GM18511 (cell line): ENCODE measurements at regions not wholly inside any gene's neighbourhood (a gene's known extent, or its start where the extent isn't known, plus 50 kb on each side); places are given as distances from the start of the nearest gene placed in this dataset.
"Not testable (repeated sequence)": the region's sequence is repeated elsewhere in the genome, so short reads cannot be mapped to it uniquely, and the experiment has no call there.

Experiments used
- ATAC-seq: cut with Tn5 transposase; IDR thresholded peaks from one replicate; pipeline ENCODE4 v1.9.1; 2021; ENCODE audit warnings: mild to moderate bottlenecking, moderate library complexity; ENCODE audit not compliant: unreplicated experiment

DNA sequence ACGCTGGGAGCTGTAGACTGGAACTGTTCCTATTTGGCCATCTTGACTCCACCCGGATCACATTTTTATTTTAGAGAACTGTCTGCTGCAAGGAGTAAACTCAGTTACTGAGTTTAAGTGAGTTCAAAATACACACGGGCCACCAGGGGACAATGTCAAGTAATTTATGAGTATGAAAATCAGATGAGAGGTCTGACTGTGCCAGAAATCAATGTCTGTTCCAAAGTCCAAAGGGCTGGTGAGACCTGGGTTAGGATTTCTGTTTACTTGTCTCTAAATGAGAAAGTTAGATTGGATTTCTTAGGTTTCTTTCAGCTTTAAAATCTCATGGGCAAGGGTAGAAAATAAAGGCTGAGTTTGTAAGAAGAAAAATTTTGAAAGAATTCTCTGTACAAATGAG is 465.8 kb upstream of the MEIS1 start:
- no peak for ATAC-seq

GRCh38 chr2:65963303-65963702 is 471.6 kb upstream of the MEIS1 start:
- ATAC-seq = not testable (repeated sequence)

DNA sequence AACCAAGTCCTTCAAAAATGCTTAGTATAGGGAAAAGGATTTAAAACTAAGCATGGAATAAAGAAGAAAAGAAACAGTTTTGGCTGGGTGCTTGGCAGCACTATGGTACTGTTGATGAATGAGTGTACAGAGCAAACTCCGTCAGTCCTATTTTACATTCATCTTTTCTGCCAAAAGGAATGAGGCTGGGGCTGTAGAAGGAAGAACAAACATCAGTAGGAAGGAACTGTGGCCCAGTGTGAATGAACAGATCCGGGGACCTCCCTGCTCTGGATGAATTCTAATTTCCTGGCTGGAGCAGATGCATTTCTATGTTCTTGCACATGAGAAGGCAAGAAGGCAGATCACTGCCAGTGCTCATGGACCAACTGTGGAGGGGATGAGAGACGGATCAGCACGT is 474.0 kb upstream of the MEIS1 start:
- ATAC-seq = no peak

GRCh38 chr2:65957886-65958285 is 477.0 kb upstream of the MEIS1 start:
- ATAC-seq = no peak

DNA sequence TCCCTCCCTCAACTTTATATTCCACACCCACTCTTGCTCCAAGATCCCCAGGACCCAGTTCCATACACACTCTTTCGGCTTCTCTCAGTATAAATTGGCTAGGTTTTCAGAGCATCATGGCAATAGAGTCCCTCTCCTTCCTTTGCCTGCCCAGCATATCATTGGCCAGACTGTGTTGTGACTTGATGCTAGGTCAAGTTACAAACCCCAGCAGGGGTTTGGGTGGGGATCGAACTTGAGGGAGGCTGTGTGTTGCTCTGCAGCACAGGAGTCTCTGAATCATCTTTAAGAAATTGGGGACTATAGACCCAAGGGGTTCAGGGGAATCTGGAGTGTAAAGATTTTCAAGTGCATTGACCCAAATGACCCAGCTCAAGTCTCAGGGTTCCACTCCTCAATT is 477.5 kb upstream of the MEIS1 start:
- ATAC-seq = no peak

DNA sequence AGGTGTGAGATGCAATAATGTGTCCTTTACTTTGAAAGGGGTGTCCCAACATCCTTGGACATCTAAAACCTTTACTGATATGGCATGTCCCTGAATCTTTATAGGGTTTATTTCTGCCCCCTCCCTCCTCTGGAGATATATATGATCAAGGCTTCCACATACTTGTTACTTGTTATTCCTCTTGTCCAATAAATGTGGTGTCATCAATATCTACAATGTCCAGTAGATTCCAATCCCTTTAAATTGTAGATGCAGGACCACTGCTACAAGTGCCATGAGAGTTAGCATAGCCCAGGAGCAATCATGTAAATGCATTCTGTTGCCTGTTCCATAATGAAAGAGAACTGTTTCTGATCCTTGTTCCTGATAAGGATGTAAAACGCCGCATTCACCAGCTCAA is 479.7 kb upstream of the MEIS1 start:
- ATAC-seq = no peak

DNA sequence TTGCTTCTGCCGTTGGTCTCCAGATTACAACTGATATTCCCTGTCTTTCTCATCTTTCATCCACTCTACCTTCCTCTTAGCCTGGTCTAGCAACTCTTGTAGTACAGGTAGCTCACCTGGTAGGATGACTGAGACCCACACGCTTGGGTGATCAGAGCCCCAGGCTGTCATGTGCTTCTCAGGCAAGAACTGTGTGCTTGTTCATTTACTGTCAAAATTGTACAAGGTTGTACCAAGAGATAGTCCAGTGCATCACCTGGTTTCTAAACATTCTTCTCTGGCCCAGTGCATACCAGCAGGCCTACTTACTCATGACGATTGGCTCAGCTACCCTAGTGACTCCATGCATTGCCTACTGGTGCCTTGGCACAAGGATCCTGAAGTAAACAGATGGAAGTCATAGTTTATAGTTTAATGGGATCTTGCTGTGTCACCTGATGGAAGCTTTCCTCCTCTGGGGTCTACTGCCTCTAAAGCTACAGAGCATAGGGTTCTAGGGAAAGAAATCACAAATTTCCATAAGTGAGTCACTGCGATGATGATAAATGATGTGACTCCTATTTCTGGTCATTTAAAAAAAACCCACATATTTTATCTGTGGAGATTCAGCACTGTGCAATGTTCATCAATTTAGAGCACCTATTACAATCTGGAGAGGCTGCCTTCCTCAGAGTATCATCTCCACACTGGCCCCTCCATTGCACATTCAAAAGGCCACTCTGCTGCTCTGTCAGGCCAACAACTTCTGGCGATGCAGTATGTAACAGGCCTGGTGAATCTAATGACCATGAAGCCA is 481.8 kb upstream of the MEIS1 start:
- no peak for ATAC-seq

- ATAC-seq = no peak
These were observed 490.7 kb upstream of the MEIS1 start for GRCh38 chr2:65944213-65944612.

DNA sequence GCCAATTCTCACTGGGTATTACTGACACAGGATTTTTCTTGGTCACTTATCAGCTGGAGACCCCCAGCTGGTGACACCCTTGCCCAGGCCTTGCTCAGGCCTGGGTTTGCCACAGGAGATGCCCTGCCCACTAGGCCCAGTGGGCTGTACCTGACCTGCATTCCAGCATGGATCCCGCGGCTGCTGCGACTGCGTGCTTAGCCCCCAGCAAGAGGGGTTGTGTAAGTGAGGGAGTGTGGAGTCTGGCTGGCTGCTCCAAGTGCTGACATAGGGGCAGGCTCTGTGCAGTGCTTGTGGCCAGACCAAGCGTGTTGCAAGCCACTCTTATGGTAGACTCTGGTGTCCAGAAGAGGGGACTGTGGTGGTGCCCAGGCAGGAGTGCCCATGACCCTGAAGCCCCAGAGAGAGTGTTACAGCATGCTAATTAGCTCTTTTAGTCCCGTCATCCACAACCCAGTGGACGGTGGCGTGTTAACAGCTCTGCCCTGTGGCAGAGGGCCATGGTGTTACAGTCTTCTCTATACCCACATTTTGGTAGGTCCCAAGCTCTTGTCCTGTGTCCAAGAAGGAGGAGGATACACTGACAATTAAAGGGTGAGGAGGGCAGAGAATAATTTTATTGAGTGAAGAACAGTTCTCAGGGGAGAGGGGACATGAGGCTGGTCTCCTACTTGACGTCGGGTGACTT is 491.7 kb upstream of the MEIS1 start:
- no peak for ATAC-seq

- no peak for ATAC-seq
These were observed 494.1 kb upstream of the MEIS1 start for GRCh38 chr2:65940856-65941255.

DNA sequence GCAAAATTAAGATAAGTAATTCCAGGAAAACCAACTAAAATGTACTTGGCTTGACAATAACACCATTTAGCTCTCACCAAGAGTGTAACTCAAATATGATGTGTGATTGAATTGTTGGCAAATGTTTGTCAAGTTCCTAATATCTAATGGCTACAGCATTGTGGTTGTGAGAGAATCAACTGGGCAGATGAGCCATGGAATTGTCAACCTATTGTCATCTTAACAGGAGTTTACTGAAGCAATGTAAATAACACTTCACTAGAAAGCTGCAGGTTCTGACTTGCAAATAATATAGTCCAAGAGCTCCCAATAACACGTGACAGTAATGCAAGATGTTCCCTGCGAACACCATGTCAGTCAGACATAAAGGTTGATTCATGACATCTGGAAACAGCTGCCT is 495.2 kb upstream of the MEIS1 start:
- ATAC-seq = no peak

DNA sequence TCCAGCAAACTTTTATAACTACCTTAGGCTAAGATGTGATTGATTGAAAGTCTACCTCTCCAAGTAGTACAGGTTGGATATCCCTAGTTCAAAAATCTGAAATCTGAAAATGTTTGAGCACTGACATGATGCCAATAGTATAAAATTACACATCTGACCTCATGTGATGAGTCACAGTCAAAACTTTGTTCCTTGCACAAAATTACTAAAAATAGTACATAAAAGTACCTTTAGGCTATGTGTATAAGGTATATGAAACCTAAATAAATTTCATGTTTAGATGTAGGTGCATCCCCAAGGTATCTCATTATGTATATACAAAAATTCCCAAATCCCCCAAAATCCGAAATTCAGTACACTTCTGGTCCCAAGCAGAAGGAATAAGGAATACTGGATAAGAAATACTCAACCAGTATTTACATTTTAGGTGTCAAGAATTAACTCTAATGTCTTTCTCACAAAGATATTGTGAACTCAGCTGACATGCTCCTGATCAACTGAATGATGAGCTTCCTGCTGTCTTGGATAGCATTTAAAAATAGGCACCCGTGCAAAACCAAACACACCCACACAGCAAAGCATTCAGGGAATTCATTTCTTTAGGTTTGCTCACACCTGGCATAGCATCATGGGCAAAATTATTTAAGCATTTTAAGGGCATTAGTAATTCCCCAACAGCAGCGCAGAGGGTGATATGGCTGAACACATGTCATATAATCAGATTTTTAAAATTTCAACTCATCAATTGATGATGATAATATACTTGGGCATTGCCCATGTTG is 497.4 kb upstream of the MEIS1 start:
- ATAC-seq = no peak

- no peak for ATAC-seq
These were observed 499.8 kb upstream of the MEIS1 start for GRCh38 chr2:65934992-65935629.

DNA sequence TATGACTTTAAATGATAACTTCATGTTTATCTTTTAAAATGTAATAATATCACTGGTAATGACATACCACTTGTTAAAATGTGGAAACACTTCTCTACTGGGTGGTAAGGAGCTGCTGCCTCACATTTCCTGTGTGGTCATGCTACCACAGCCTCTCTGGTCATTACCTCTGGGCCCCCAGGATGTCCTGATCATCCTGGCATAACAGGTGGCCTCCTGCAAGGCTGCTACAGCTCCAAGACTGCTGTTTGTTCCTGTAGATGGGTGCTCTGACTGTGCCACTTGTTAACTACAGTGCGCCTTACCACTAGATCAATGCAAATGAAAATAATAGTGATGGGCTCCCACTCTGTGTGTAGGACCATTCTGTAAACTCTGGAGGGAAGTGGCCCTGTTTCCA is 500.2 kb upstream of the SPRED2 start:
- ATAC-seq = no peak

GRCh38 chr2:65931056-65931455 is 498.7 kb upstream of the SPRED2 start:
- ATAC-seq = no peak

DNA sequence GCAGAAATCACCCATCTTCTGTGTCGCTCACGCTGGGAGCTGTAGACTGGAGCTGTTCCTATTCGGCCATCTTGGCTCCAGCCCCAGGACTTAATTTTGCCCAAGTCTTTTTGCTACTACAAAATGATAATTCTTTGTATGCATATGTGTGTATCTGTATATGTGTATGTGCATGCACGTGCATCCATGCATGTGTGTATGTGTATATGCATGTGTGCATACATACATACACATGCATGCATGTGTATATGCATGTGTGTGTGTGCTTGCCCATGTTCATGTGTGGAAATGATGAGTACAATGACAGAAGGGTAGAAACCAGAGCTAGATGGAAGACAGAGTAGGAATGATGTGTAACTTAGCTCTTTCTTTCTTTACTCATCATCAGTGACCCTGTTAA is 497.9 kb upstream of the SPRED2 start:
- no peak for ATAC-seq

- ATAC-seq = not testable (repeated sequence)
These were observed 497.3 kb upstream of the SPRED2 start for GRCh38 chr2:65929664-65930063.

DNA sequence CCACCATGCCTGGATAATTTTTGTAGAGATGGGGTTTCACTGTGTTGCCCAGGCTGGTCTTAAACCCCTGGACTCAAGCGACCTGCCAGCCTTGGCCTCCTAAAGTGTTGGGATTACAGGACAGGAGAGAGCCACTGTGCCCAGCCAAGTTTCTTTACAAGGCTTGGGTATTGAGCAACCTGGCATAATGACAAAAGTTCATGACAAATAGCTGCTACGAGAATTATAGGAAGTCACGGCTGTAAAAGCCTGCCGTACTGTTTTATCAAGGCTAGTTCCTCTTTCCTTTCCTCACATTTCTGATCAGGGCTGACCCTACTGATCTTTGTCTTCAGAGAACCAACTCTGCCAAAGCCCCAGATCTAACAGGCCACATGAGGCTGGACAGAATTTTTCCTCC is 490.4 kb upstream of the SPRED2 start:
- peak; percentile 27 for ATAC-seq

DNA sequence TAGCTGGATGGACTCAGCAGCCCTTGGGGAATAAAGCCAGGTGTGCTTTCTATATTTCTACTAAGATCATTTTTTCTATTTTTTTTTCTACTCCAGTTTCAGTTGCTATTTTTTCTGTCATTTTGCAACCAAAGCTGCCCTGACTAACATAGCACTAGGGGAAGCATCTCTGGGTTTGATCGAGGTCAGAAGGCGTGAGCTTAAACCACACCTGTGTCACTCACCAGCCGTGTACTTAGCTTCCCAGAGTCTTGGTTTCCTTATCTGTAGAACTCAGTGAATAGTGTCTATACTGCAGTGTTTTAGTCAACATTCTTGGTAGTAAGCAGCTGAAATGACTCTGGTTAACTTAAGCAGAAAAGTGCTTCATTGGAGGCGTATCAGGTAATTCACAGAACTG is 489.6 kb upstream of the SPRED2 start:
- peak; percentile 83 for ATAC-seq

- ATAC-seq = no peak
These were observed 488.7 kb upstream of the SPRED2 start for GRCh38 chr2:65921116-65921515.

DNA sequence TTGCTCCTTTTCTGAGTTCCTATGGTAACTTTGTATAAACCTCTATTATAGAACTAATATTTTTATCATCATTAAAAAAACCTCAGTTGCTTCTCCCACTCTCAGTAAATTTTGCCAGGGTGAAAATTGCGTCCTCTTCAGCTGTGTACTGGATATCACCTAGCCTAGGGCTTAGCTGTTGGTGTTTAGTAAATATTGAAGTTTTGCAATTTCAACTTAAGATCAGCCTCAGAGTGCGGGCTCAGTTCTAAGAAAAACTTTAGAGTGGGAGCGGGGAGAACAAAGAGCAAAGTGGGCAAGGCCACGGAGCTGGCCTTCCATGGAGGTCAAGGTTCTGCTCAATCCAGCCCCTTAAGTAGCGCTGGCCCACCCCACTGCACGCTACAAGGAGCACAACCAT is 488.3 kb upstream of the SPRED2 start:
- no peak for ATAC-seq
